Spleen (tissue), 11 donors: ENCODE measurements at regions not wholly inside any gene's neighbourhood (a gene's known extent, or its start where the extent isn't known, plus 50 kb on each side); places are given as distances from the start of the nearest gene placed in this dataset.

Source experiments
- DNase-seq: peaks from one replicate; pipeline ENCODE4 v3.0.0-alpha.2; 2020
- H3K27ac ChIP-seq, 8 donors: fragments of 200-600 bp; sonication (generic) in 7 of 8; 1 replicate in 4 of 8; 2 replicates in 4 of 8; pipeline versions ENCODE4 v1.5.0 to v1.8.0; 2016 to 2021; ENCODE audit warnings: inconsistent platforms in 4 of 8, mild to moderate bottlenecking in 4 of 8, moderate library complexity in 1 of 8
- H3K27me3 ChIP-seq, 7 donors: fragments of 200-600 bp; sonication (generic) in 6 of 7; replicated peaks in 1 of 7; 1 replicate in 4 of 7; 2 replicates in 3 of 7; pipeline versions ENCODE4 v1.5.0 to v1.8.0; 2016 to 2021; ENCODE audit warnings: inconsistent platforms in 3 of 7, mild to moderate bottlenecking in 1 of 7
- H3K36me3 ChIP-seq, 6 donors: fragments of 200-600 bp; sonication (generic) in 5 of 6; 1 replicate in 4 of 6; 2 replicates in 2 of 6; pipeline versions ENCODE4 v1.5.0 to v1.8.0; 2016 to 2021; ENCODE audit warnings: inconsistent platforms in 2 of 6
- H3K4me1 ChIP-seq, 6 donors: fragments of 200-600 bp; sonication (generic) in 5 of 6; 1 replicate in 3 of 6; 2 replicates in 3 of 6; pipeline versions ENCODE4 v1.5.0 to v1.8.0; 2016 to 2021; ENCODE audit warnings: inconsistent platforms in 3 of 6
- H3K4me3 ChIP-seq, 8 donors: fragments of 200-600 bp; sonication (generic) in 7 of 8; 1 replicate in 4 of 8; 2 replicates in 4 of 8; pipeline versions ENCODE4 v1.5.0 to v1.8.0; 2016 to 2021; ENCODE audit warnings: inconsistent platforms in 4 of 8, mild to moderate bottlenecking in 4 of 8, moderate library complexity in 2 of 8
- H3K9me3 ChIP-seq, 8 donors: fragments of 200-600 bp; sonication (generic) in 7 of 8; 1 replicate in 4 of 8; 2 replicates in 4 of 8; pipeline versions ENCODE4 v1.5.0 to v1.8.0; 2016 to 2021; ENCODE audit warnings: inconsistent platforms in 4 of 8
- POLR2A ChIP-seq, 3 donors: fragments of 450-650 bp; IDR thresholded peaks; one replicate each; pipeline ENCODE4 v1.5.1; 2017; ENCODE audit warnings: antibody characterized with exemption in 3 of 3, mild to moderate bottlenecking in 1 of 3
- POLR2AphosphoS5 ChIP-seq, 3 donors: sonication (generic); formaldehyde crosslinking; IDR thresholded peaks; one replicate each; pipeline ENCODE4 v1.5.1; 2017; ENCODE audit warnings: antibody characterized with exemption in 3 of 3
- WGBS, 5 donors: extraction: QIAGEN DNeasy Blood & Tissue Kit in 3 of 5; methylation state at CpG; one replicate each; pipeline versions ENCODE4 v1.1.5 to v1.1.7; 2013 to 2018; 5-methylcytosine and 5-hydroxymethylcytosine counted together
- intact Hi-C: fragments of 100-400 bp; cut with DNase I; formaldehyde crosslinking; loops from one replicate; pipeline ENCODE4 v1.15.0; 2023; ENCODE audit warnings: low total_unique reads
- TF ChIP-seq, protein P1 (sequence below), 11 experiments: fragments of 200-600 bp in 7 of 11; fragments of 450-650 bp in 4 of 11; sonication (generic) in 4 of 11; IDR thresholded peaks in 8 of 11; conservative IDR thresholded peaks in 3 of 11; 1 replicate in 7 of 11; 2 replicates in 4 of 11; pipeline versions ENCODE4 v1.4.0 to v1.8.0; 2016 to 2021; ENCODE audit warnings: antibody characterized with exemption in 11 of 11, inconsistent platforms in 4 of 11, mild to moderate bottlenecking in 1 of 11
- donor health status: healthy with polysubstance abuse.
- donor health status: DM: no; HTN: no; CAD: no; lungs with moderate emphysema.
- donor health status: DM: no; HTN: no; CAD: no.
- donor health status: Bipolar disorder and iron deficiency.
- donor health status: healthy.
- donor health status: DM: no; HTN: no; CAD: no.
- donor health status: DM: yes; HTN: yes; CAD: no.

DNA sequence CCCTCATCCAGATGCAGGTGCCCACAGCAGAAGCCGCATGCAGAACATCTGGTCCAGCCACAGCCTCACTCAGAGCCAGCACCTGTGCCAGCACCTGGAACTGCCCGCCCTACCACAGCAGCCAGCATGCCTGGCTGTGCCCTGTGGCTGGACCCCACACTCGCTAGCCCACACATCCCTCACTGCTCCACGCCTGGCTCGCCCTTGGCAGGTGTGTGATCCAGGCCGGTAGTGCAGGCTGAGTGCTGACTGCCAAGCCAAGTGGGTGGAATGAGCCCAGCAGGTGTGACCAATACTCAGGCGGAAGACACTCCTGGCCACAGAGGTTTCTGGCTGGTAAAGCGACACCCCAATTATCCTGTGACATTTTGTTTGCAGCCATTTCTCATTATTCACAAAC lies 162.4 kb upstream of the ROBO1 start:
- WGBS, 5 donors = 89 to 98% (median 96%) methylated on average over 3 to 8 of the region's 8 CpGs
- Histone ChIP-seq H3K4me1 (no peaks in the 10 kb centered on the region), H3K27me3 (no peaks in the 10 kb centered on the region), H3K27ac (no peak overlapping the region), H3K36me3 (no peaks in the 10 kb centered on the region), H3K9me3 (peaks cover 0 to 15% (median 0%) of the 10 kb centered on the region in 8 donors), H3K4me3 (no peak overlapping the region)
- intact Hi-C loops = no loop called here
- TF ChIP-seq POLR2AphosphoS5 (IDR thresholded peaks at IDR 0.05) (no peak), POLR2A (IDR thresholded peaks at IDR 0.05) (no peak)
- TF ChIP-seq, protein P1, sequence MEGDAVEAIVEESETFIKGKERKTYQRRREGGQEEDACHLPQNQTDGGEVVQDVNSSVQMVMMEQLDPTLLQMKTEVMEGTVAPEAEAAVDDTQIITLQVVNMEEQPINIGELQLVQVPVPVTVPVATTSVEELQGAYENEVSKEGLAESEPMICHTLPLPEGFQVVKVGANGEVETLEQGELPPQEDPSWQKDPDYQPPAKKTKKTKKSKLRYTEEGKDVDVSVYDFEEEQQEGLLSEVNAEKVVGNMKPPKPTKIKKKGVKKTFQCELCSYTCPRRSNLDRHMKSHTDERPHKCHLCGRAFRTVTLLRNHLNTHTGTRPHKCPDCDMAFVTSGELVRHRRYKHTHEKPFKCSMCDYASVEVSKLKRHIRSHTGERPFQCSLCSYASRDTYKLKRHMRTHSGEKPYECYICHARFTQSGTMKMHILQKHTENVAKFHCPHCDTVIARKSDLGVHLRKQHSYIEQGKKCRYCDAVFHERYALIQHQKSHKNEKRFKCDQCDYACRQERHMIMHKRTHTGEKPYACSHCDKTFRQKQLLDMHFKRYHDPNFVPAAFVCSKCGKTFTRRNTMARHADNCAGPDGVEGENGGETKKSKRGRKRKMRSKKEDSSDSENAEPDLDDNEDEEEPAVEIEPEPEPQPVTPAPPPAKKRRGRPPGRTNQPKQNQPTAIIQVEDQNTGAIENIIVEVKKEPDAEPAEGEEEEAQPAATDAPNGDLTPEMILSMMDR (IDR thresholded peaks at IDR 0.05 in 8 of 11, conservative IDR thresholded peaks at IDR 0.05 in 3 of 11) = no peak
- no peak for DNase-seq

DNA sequence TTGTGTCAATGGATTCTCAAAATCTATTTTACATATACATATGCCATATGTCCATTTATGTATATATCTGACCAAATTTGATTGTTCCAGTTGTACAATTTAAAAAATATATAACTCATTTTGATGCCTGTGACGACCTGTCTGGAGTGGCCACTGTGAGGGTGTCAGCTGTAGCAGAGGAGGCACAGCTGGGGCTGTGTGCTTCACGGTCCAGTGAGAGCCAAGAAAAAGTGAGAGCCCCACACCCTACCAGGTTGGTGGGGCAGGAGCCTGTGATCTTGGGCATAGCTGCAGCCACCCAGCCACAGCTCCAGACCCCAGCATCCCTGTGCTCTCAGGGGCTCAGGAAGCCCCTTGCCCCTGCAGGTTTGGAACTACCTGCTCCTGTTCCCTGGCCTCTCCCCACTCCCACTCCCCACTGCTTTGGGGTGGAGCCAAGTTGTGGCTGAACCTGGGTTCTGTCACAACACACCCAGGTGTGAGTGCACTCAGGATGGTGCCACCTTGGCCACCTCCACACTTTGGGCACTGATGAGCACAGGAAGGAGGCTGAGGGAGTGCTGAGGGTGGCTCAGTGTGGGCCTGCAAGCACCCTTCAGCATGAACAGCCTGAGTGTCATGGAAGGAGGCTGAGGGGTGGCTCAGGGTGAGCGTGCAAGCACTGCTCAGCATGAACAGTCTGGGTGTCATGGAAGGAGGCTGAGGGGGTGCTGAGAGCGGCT lies 161.1 kb upstream of the ROBO1 start:
- Histone ChIP-seq H3K27ac (no peak overlapping the region), H3K4me3 (no peak overlapping the region), H3K36me3 (no peaks in the 10 kb centered on the region), H3K4me1 (no peaks in the 10 kb centered on the region), H3K9me3 (peaks cover 0 to 15% (median 0%) of the 10 kb centered on the region in 8 donors), H3K27me3 (no peaks in the 10 kb centered on the region)
- WGBS, 5 donors = 66 to 82% (median 78%) methylated on average over 4 of the region's 4 CpGs
- DNase-seq = no peak
- TF ChIP-seq, protein P1 (IDR thresholded peaks at IDR 0.05 in 8 of 11, conservative IDR thresholded peaks at IDR 0.05 in 3 of 11) = no peak
- no peak for TF ChIP-seq POLR2AphosphoS5 (IDR thresholded peaks at IDR 0.05)
- no peak for TF ChIP-seq POLR2A (IDR thresholded peaks at IDR 0.05)
- intact Hi-C loops = no loop called here

- DNase-seq = no peak
- no peaks in the 10 kb centered on the region for H3K4me1 ChIP-seq
- WGBS, 5 donors = 54 to 80% (median 74%) methylated on average over 3 of the region's 3 CpGs
- intact Hi-C loops = no loop called here
- TF ChIP-seq POLR2A (IDR thresholded peaks at IDR 0.05) (no peak), POLR2AphosphoS5 (IDR thresholded peaks at IDR 0.05) (no peak)
- TF ChIP-seq, protein P1 (IDR thresholded peaks at IDR 0.05 in 8 of 11, conservative IDR thresholded peaks at IDR 0.05 in 3 of 11) = no peak
- peaks cover 0 to 15% (median 0%) of the 10 kb centered on the region in 8 donors for H3K9me3 ChIP-seq
- no peak overlapping the region for H3K4me3 ChIP-seq
- H3K27ac ChIP-seq = no peak overlapping the region
- H3K36me3 ChIP-seq = no peaks in the 10 kb centered on the region
- no peaks in the 10 kb centered on the region for H3K27me3 ChIP-seq
Measured at GRCh38 chr3:79926522-79926921, 158.7 kb upstream of the ROBO1 start.

GRCh38 chr3:79922633-79923032 lies 154.8 kb upstream of the ROBO1 start:
- Histone ChIP-seq H3K4me1 (no peaks in the 10 kb centered on the region), H3K36me3 (no peaks in the 10 kb centered on the region), H3K27ac (no peak overlapping the region), H3K9me3 (peaks cover 0 to 4% (median 0%) of the 10 kb centered on the region in 8 donors), H3K4me3 (no peak overlapping the region), H3K27me3 (no peaks in the 10 kb centered on the region)
- intact Hi-C loops = no loop called here
- TF ChIP-seq, protein P1 (IDR thresholded peaks at IDR 0.05 in 8 of 11, conservative IDR thresholded peaks at IDR 0.05 in 3 of 11) = no peak
- TF ChIP-seq POLR2AphosphoS5 (IDR thresholded peaks at IDR 0.05) (no peak), POLR2A (IDR thresholded peaks at IDR 0.05) (no peak)
- no peak for DNase-seq
